Stimulated activated naive CD8-positive, alpha-beta T cell treated with anti-CD3 and anti-CD28 coated beads, Interleukin-15, amount 100 ng/mL, for 72 hours (primary cell): ENCODE measurements at regions not wholly inside any gene's neighbourhood (a gene's known extent, or its start where the extent isn't known, plus 50 kb on each side); places are given as distances from the start of the nearest gene placed in this dataset.

Experiments
- ATAC-seq: fragments of 150-1000 bp; cut with Tn5 transposase; 2 replicates; pipeline ENCODE4 v1.10.0; 2021; ENCODE audit warnings: mild to moderate bottlenecking, moderate library complexity
- DNase-seq, 2 donors: peaks; one replicate each; pipeline ENCODE4 v3.0.0; 2021 to 2022
- H3K27ac Mint-ChIP-seq, 2 donors: one replicate each; pipeline ENCODE4 v1.8.0; 2022; ENCODE audit warnings: mild to moderate bottlenecking in 2 of 2, mixed read lengths in 2 of 2, moderate library complexity in 2 of 2
- H3K27me3 Mint-ChIP-seq: one replicate; pipeline ENCODE4 v1.8.0; 2022; ENCODE audit warnings: mixed read lengths
- H3K4me1 Mint-ChIP-seq: one replicate; pipeline ENCODE4 v1.8.0; 2022; ENCODE audit warnings: mild to moderate bottlenecking, mixed read lengths
- H3K4me3 Mint-ChIP-seq, 2 donors: one replicate each; pipeline ENCODE4 v1.8.0; 2022; ENCODE audit warnings: mild to moderate bottlenecking in 2 of 2, mixed read lengths in 2 of 2, moderate library complexity in 1 of 2
- H3K9me3 Mint-ChIP-seq, 2 donors: one replicate each; pipeline ENCODE4 v1.8.0; 2022; ENCODE audit warnings: mixed read lengths in 2 of 2

DNA sequence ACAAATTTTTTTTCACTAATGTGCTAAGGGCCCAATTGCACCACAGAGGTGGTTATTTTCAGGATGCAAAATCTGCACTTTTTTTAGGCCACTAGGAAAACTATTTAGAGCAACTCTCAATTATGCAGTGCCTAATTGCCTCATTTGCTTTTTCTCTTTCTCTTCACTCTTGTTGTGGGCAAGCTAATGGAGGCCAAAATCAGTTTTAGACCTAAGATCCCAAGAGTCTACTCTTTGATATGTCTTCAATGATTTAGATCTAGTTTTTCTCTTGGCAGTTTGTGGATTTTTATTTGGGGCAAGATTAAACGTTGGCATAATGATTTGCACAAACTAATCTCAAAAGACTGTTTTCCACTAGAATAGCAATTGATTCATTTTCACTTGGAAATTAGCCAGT is 1996.9 kb downstream of the LRRC4C start:
- Mint-ChIP-seq H3K27me3 (no peaks in the 10 kb centered on the region), H3K27ac (no peak overlapping the region), H3K9me3 (peaks cover 8 to 14% of the 10 kb centered on the region in 2 donors), H3K4me3 (no peak overlapping the region), H3K4me1 (no peaks in the 10 kb centered on the region)
- no peak for ATAC-seq
- DNase-seq: no peak

GRCh38 chr11:39461066-39461465 is 1998.4 kb downstream of the LRRC4C start:
- Mint-ChIP-seq H3K4me1 (no peaks in the 10 kb centered on the region), H3K27me3 (no peaks in the 10 kb centered on the region), H3K4me3 (no peak overlapping the region)

DNA sequence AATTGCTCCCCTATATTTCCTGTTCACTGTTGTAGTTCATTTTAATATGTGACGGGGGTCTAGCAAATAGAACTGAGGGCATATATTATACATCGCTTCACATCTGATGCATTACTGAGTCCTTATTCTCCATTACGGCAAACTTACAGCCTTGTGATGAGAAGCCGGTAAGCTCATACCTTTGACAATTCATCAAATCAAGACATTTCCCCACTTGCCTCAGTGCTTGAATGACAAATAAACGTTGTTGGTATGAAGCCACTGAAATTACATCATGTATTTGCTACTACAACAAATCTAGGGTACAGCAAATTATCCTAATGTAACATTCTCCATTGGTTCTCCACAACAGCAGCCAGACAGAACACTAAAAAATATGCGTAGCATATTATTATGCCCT is 1999.8 kb downstream of the LRRC4C start:
- no peak overlapping the region for H3K27ac Mint-ChIP-seq

More at GRCh38 chr11:39461066-39461465, 1998.4 kb downstream of the LRRC4C start:
- H3K27ac Mint-ChIP-seq: no peak overlapping the region
- ATAC-seq (no peak), DNase-seq (no peak)
- H3K9me3 Mint-ChIP-seq: peaks cover 8 to 14% of the 10 kb centered on the region in 2 donors

DNA sequence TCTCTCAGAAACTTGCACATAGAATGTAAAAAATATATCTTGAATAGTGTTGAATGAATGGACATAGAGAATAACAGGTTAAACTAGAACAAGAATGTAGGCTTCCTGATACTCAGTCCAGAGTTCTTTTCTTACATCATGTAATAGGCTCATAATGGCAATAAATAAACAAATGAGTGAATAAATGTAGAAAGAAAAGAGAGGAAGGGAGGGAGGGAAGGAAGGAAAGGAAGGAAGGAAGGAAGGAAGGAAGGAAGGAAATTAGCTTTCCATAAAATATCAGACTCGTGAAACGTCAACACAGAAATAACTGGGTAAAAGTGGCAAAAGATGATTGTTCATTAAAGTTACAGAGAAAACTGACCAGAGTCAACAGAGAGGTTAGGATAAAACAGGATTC is 2001.0 kb downstream of the LRRC4C start:
- H3K4me1 Mint-ChIP-seq: no peaks in the 10 kb centered on the region
- no peak overlapping the region for H3K4me3 Mint-ChIP-seq
- no peak for DNase-seq
- peaks cover 8 to 14% of the 10 kb centered on the region in 2 donors for H3K9me3 Mint-ChIP-seq
- H3K27me3 Mint-ChIP-seq: no peaks in the 10 kb centered on the region
- H3K27ac Mint-ChIP-seq: no peak overlapping the region
- no peak for ATAC-seq

More for the DNA sequence above, 1999.8 kb downstream of the LRRC4C start:
- peaks cover 8 to 14% of the 10 kb centered on the region in 2 donors for H3K9me3 Mint-ChIP-seq
- no peak for DNase-seq
- no peaks in the 10 kb centered on the region for H3K4me1 Mint-ChIP-seq
- no peak for ATAC-seq
- no peak overlapping the region for H3K4me3 Mint-ChIP-seq
- H3K27me3 Mint-ChIP-seq: no peaks in the 10 kb centered on the region

DNA sequence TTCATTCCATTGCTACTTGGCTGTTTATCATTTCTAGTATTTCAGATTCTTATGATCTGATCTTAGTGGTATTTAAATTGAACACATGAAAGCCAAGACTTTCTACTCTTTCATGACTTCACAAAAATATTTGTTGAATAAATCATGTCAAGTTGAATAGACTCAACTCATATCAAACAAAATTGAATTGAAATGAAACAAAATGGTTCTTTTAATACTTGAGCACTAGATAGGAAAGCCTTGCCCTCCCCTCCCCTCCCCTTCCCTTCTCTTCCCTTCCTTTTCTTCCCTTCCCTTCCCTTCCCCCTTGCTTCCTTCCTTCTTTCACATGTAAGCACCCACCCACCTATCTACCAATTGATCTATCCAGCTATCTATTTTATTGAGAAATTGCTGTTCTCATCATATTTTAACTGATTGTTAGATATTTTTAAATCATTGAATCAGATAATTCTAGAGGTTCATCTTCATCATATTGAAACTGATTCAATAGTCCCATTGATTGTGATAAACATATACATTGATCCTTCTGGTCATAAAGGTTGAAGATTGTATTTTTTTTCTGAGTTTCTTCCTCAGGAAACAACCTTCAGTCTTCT is 2015.9 kb downstream of the LRRC4C start:
- DNase-seq: no peak
- H3K9me3 Mint-ChIP-seq: peaks cover 4 to 7% of the 10 kb centered on the region in 2 donors
- H3K4me3 Mint-ChIP-seq: no peak overlapping the region
- no peak overlapping the region for H3K27ac Mint-ChIP-seq
- H3K27me3 Mint-ChIP-seq: no peaks in the 10 kb centered on the region
- H3K4me1 Mint-ChIP-seq: no peaks in the 10 kb centered on the region
- no peak for ATAC-seq

GRCh38 chr11:39442177-39442576 is 2017.3 kb downstream of the LRRC4C start:
- no peaks in the 10 kb centered on the region for H3K4me1 Mint-ChIP-seq
- no peaks in the 10 kb centered on the region for H3K27me3 Mint-ChIP-seq
- H3K4me3 Mint-ChIP-seq: no peak overlapping the region
- no peak for ATAC-seq
- DNase-seq: no peak
- no peak overlapping the region for H3K27ac Mint-ChIP-seq
- H3K9me3 Mint-ChIP-seq: peaks cover 4 to 7% of the 10 kb centered on the region in 2 donors

GRCh38 chr11:39435641-39436040 is 2023.8 kb downstream of the LRRC4C start:
- no peaks in the 10 kb centered on the region for H3K27me3 Mint-ChIP-seq
- H3K27ac Mint-ChIP-seq: no peak overlapping the region

GRCh38 chr11:39434466-39434865 is 2025.0 kb downstream of the LRRC4C start:
- H3K27me3 Mint-ChIP-seq: no peaks in the 10 kb centered on the region
- DNase-seq (no peak), ATAC-seq (no peak)
- no peak overlapping the region for H3K27ac Mint-ChIP-seq
- no peaks in the 10 kb centered on the region for H3K4me1 Mint-ChIP-seq
- H3K9me3 Mint-ChIP-seq: peaks cover 0 to 4% of the 10 kb centered on the region in 2 donors
- no peak overlapping the region for H3K4me3 Mint-ChIP-seq

More at GRCh38 chr11:39435641-39436040, 2023.8 kb downstream of the LRRC4C start:
- H3K4me3 Mint-ChIP-seq: no peak overlapping the region
- ATAC-seq: no peak
- H3K9me3 Mint-ChIP-seq: peaks cover 7 to 9% of the 10 kb centered on the region in 2 donors
- no peaks in the 10 kb centered on the region for H3K4me1 Mint-ChIP-seq
- no peak for DNase-seq

DNA sequence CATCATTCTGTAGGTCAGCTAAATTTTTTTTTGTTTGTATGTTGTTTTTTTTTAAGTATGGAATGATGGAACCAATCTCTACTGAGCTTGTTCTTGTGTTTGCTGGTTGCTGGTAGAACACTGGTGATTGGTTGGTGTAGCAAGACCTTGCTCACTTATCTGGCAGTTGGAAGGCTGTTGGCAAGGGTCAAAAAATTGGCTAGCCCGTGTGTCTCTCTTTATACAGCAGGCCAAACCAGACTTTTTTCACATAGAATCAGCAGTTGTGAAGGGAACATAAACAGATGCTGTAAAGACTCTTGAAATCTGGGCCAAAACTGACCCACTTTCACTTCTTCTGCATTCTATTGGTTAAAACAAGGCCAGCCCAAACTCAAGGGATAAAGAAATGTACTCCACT is 2026.5 kb downstream of the LRRC4C start:
- no peak for ATAC-seq
- H3K4me1 Mint-ChIP-seq: no peaks in the 10 kb centered on the region
- H3K27ac Mint-ChIP-seq: no peak overlapping the region
- H3K27me3 Mint-ChIP-seq: no peaks in the 10 kb centered on the region
- H3K4me3 Mint-ChIP-seq: no peak overlapping the region
- DNase-seq: no peak
- peaks cover 0 to 4% of the 10 kb centered on the region in 2 donors for H3K9me3 Mint-ChIP-seq

GRCh38 chr11:39425226-39425625 is 2034.2 kb downstream of the LRRC4C start:
- Mint-ChIP-seq H3K4me1 (no peaks in the 10 kb centered on the region), H3K27me3 (no peaks in the 10 kb centered on the region), H3K9me3 (peaks cover 0 to 4% of the 10 kb centered on the region in 2 donors), H3K4me3 (no peak overlapping the region), H3K27ac (no peak overlapping the region)
- no peak for DNase-seq
- ATAC-seq: no peak

- no peak for DNase-seq
- Mint-ChIP-seq H3K4me1 (no peaks in the 10 kb centered on the region), H3K4me3 (no peak overlapping the region), H3K27me3 (no peaks in the 10 kb centered on the region), H3K9me3 (peaks cover 4 to 7% of the 10 kb centered on the region in 2 donors), H3K27ac (no peak overlapping the region)
- ATAC-seq: no peak
These were observed 2047.3 kb downstream of the LRRC4C start for GRCh38 chr11:39412117-39412516.

- Mint-ChIP-seq H3K9me3 (peaks cover under 1 to 11% of the 10 kb centered on the region in 2 donors), H3K27me3 (no peaks in the 10 kb centered on the region), H3K27ac (no peak overlapping the region), H3K4me1 (no peaks in the 10 kb centered on the region), H3K4me3 (no peak overlapping the region)
- DNase-seq (no peak), ATAC-seq (no peak)
These were observed 2073.5 kb downstream of the LRRC4C start for GRCh38 chr11:39385911-39386310.

DNA sequence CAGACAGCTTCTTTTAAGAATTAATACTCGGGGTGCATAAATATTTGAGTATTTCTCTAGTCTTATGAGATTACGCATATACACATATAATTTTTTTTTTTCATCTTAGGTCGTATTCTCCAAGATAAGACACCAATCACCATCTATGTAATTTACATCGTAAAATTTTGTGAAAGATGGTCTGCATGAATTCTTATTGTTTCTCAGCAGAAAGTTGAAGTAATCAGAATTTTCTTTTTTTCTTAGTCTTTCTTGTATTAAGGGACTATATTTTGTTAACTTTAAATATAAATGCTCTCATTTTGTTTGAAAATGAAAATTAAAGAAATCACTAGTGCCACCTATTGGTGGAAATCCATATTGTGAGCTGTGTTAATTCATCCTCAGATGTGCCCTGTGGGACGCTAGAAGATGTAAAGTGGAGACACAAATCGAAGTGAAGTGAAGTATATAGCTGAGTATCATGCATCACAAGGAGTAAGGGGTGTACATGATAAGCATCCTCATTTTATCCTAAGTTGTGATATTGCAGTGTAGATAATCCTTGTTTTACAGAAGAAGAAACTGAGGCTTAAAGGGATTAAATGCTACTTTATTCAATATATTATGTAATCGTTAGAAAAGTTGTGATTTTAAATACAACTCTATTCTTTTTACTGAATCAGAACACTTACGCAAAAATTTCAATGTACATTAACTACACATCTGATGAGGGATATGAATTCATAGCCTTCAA is 2084.3 kb downstream of the LRRC4C start:
- DNase-seq: no peak

GRCh38 chr11:39367534-39367933 is 2091.9 kb downstream of the LRRC4C start:
- DNase-seq: no peak
- ATAC-seq: no peak
- no peak overlapping the region for H3K27ac Mint-ChIP-seq
- H3K9me3 Mint-ChIP-seq: no peaks in the 10 kb centered on the region
- H3K4me1 Mint-ChIP-seq: no peaks in the 10 kb centered on the region
- H3K27me3 Mint-ChIP-seq: no peaks in the 10 kb centered on the region
- no peak overlapping the region for H3K4me3 Mint-ChIP-seq

More for the DNA sequence above, 2084.3 kb downstream of the LRRC4C start:
- Mint-ChIP-seq H3K27ac (no peak overlapping the region), H3K4me1 (no peaks in the 10 kb centered on the region), H3K27me3 (no peaks in the 10 kb centered on the region), H3K4me3 (no peak overlapping the region), H3K9me3 (no peaks in the 10 kb centered on the region)
- no peak for ATAC-seq

DNA sequence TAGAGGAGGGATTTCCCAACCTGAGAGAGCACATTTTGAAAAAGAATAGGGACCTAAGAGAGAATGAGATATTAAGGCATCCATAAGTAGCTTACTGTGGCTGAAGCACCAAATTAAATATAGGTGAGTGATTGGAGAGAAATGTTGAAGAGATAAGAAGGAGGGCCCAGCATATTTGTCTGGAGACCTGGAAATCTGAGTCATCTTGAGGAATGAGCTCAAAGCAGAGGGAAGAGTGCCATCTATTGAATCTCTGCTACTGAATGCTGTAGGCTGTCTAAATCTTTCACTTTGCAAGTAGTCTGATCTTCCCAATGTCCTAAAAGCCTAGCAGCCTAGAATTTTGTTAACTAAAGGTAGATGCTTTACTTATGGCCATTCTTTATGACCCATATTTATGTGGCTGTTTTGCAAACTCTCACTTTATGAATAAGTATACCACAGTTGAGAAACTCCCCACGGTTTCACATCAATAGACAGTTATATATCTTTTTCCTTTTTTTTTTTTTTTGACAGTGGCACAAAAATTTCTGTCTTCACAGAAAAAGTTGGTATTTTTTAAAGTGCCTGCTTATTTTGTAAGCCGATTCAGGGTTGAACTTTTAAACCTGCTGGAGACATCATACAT is 2093.5 kb downstream of the LRRC4C start:
- DNase-seq (no peak), ATAC-seq (no peak)
- Mint-ChIP-seq H3K27ac (no peak overlapping the region), H3K4me1 (no peaks in the 10 kb centered on the region), H3K27me3 (no peaks in the 10 kb centered on the region), H3K9me3 (no peaks in the 10 kb centered on the region), H3K4me3 (no peak overlapping the region)

GRCh38 chr11:39363571-39363970 is 2095.9 kb downstream of the LRRC4C start:
- Mint-ChIP-seq H3K27ac (no peak overlapping the region), H3K4me1 (no peaks in the 10 kb centered on the region), H3K9me3 (no peaks in the 10 kb centered on the region)

More at GRCh38 chr11:39363571-39363970, 2095.9 kb downstream of the LRRC4C start:
- Mint-ChIP-seq H3K4me3 (no peak overlapping the region), H3K27me3 (no peaks in the 10 kb centered on the region)
- ATAC-seq: no peak
- DNase-seq: no peak
